ENCODE measurements at regions not wholly inside any gene's neighbourhood (a gene's known extent, or its start where the extent isn't known, plus 50 kb on each side); places are given as distances from the start of the nearest gene placed in this dataset.

GRCh38 chr5:152193391-152194107, 211.5 kb downstream of the NMUR2 start:
- RAD21 ChIA-PET (ENCODE audit: low non-redundant PET in 1 of 2, low total read pairs in 2 of 2, uncharacterized antibody in 2 of 2, unreplicated experiment in 2 of 2), result no interaction called here
- TF ChIP-seq ATF3 (IDR thresholded peaks at IDR 0.05), result no peak
- TF ChIP-seq REST (IDR thresholded peaks at IDR 0.05; ENCODE audit: low read depth), result no peak
- TF ChIP-seq POLR2A (IDR thresholded peaks at IDR 0.05; ENCODE audit: borderline replicate concordance, extremely low read depth, insufficient read depth, insufficient read length), result no peak
- no peak for TF ChIP-seq CEBPB (IDR thresholded peaks at IDR 0.05; ENCODE audit: low read depth)
- TF ChIP-seq ZNF274 (IDR thresholded peaks at IDR 0.05; ENCODE audit: low read depth, low read length), result no peak
- no peak for TF ChIP-seq JUND (IDR thresholded peaks at IDR 0.05)
- TF ChIP-seq RAD21 (IDR thresholded peaks at IDR 0.05; ENCODE audit: low read depth), result no peak
- no peak for TF ChIP-seq SRF (IDR thresholded peaks at IDR 0.05; ENCODE audit: low read depth)
- no peak for TF ChIP-seq MAX (IDR thresholded peaks at IDR 0.05)
- TF ChIP-seq ZFX (IDR thresholded peaks at IDR 0.05), result no peak
- TF ChIP-seq POLR2AphosphoS5 (IDR thresholded peaks at IDR 0.05; ENCODE audit: low read depth, low read length), result no peak
- TF ChIP-seq TCF7L2 (IDR thresholded peaks at IDR 0.05; ENCODE audit: borderline replicate concordance, extremely low read depth, insufficient read depth, insufficient read length), result no peak
- TF ChIP-seq SIN3A (IDR thresholded peaks at IDR 0.05; ENCODE audit: low read depth), result no peak
- TF ChIP-seq SP1 (IDR thresholded peaks at IDR 0.05; ENCODE audit: low read depth), result no peak
- no peak for TF ChIP-seq EZH2phosphoT487 (IDR thresholded peaks at IDR 0.05; ENCODE audit: borderline replicate concordance)
- no peak for TF ChIP-seq CBX3 (IDR thresholded peaks at IDR 0.05; ENCODE audit: low read depth)
- no peak for TF ChIP-seq CTCF (IDR thresholded peaks at IDR 0.05 in 2 of 3, conservative IDR thresholded peaks at IDR 0.05 in 1 of 3; ENCODE audit: borderline replicate concordance in 1 of 3, insufficient read depth in 1 of 3, low read depth in 2 of 3, low read length in 2 of 3)
- no peak for TF ChIP-seq FOSL1 (IDR thresholded peaks at IDR 0.05; ENCODE audit: low read depth)
- TF ChIP-seq ZBTB33 (IDR thresholded peaks at IDR 0.05; ENCODE audit: extremely low read depth, insufficient replicate concordance, low read length), result no peak
- Histone ChIP-seq H3K79me2 (ENCODE audit: insufficient read depth, low read length) (no peaks in the 10 kb centered on the region), H2AFZ (ENCODE audit: low read depth, low read length, poor library complexity, severe bottlenecking) (no peak overlapping the region), H3K4me1 (ENCODE audit: control insufficient read depth in 1 of 2, insufficient read depth in 2 of 2, low read length in 2 of 2) (no peaks in the 10 kb centered on the region), H3K4me2 (ENCODE audit: low read length) (no peak overlapping the region), H4K20me1 (ENCODE audit: insufficient read depth) (no peaks in the 10 kb centered on the region; the same call in 1 of the 2 replicates), H3K27me3 (ENCODE audit: insufficient read depth, low read length) (peaks cover 6% of the 10 kb centered on the region; the same call in 1 of the 2 replicates), H3K9ac (ENCODE audit: low read length) (no peak overlapping the region), H3K4me3 (replicated peaks in 1 of 2; ENCODE audit: low read depth in 1 of 2, low read length in 2 of 2) (no peak overlapping the region), H3K36me3 (ENCODE audit: control insufficient read depth in 1 of 2, insufficient read depth in 2 of 2, low read length in 2 of 2) (no peaks in the 10 kb centered on the region), H3K27ac (ENCODE audit: low read depth, low read length) (no peak overlapping the region), H3K9me2 (ENCODE audit: insufficient read depth) (no peaks in the 10 kb centered on the region), H3K9me3 (ENCODE audit: control insufficient read depth in 1 of 2, insufficient read depth in 1 of 2, low read depth in 1 of 2, low read length in 2 of 2) (no peaks in the 10 kb centered on the region)
- CTCF ChIA-PET, result no interaction called here
- POLR2A ChIA-PET, result no interaction called here
- ATAC-seq (no peak), DNase-seq (ENCODE audit: low read depth, low spot score) (no peak)
- intact Hi-C loops (cut with micrococcal nuclease), result no loop called here
- no TSS peak for BruUV-seq (replicated peaks)

Measured in HCT116 (cell line).